ENCODE measurements at regions not wholly inside any gene's neighbourhood (a gene's known extent, or its start where the extent isn't known, plus 50 kb on each side); places are given as distances from the start of the nearest gene placed in this dataset.

GRCh38 chr3:104885214-104885814 lies 481.4 kb upstream of the ALCAM start:
- DNase-seq: no peak
- 83 to 95% methylated on average over 3 of the region's 3 CpGs for WGBS, 2 donors
- no peaks in the 10 kb centered on the region for H3K27me3 ChIP-seq (ENCODE audit: control insufficient read depth in 3 of 3, insufficient read depth in 3 of 3, low read length in 2 of 3)
- H3K9me3 ChIP-seq (ENCODE audit: control insufficient read depth in 4 of 4, insufficient read depth in 3 of 4, low read length in 3 of 4): no peaks in the 10 kb centered on the region
- H3K4me1 ChIP-seq (ENCODE audit: control insufficient read depth in 5 of 5, insufficient read depth in 5 of 5, low read length in 5 of 5): no peaks in the 10 kb centered on the region
- no peak overlapping the region for H3K4me3 ChIP-seq
- no peak overlapping the region for H3K27ac ChIP-seq (ENCODE audit: low read depth in 1 of 2, low read length in 1 of 2)
- no peak for TF ChIP-seq CTCF (IDR thresholded peaks at IDR 0.05; ENCODE audit: control extremely low read depth, extremely low read depth)
- no peak for ATAC-seq (ENCODE audit: insufficient read depth, low FRiP score)
- no peak overlapping the region for H3K9ac ChIP-seq (ENCODE audit: insufficient read depth in 1 of 2, low read length in 2 of 2)
- H3K36me3 ChIP-seq (ENCODE audit: control insufficient read depth in 4 of 4, insufficient read depth in 4 of 4, low read length in 4 of 4): no peaks in the 10 kb centered on the region

GRCh38 chr3:104886220-104886995 lies 480.3 kb upstream of the ALCAM start:
- no peak overlapping the region for H3K27ac ChIP-seq (ENCODE audit: low read depth in 1 of 2, low read length in 1 of 2)
- no peaks in the 10 kb centered on the region for H3K9me3 ChIP-seq (ENCODE audit: control insufficient read depth in 4 of 4, insufficient read depth in 3 of 4, low read length in 3 of 4)
- WGBS, 2 donors: 74 to 75% methylated on average over 4 of the region's 4 CpGs
- no peak for DNase-seq
- H3K4me3 ChIP-seq: no peak overlapping the region
- no peak for TF ChIP-seq CTCF (IDR thresholded peaks at IDR 0.05; ENCODE audit: control extremely low read depth, extremely low read depth)
- peak; percentile 39 for ATAC-seq (ENCODE audit: insufficient read depth, low FRiP score)
- H3K27me3 ChIP-seq (ENCODE audit: control insufficient read depth in 3 of 3, insufficient read depth in 3 of 3, low read length in 2 of 3): no peaks in the 10 kb centered on the region
- H3K4me1 ChIP-seq (ENCODE audit: control insufficient read depth in 5 of 5, insufficient read depth in 5 of 5, low read length in 5 of 5): no peaks in the 10 kb centered on the region
- H3K36me3 ChIP-seq (ENCODE audit: control insufficient read depth in 4 of 4, insufficient read depth in 4 of 4, low read length in 4 of 4): no peaks in the 10 kb centered on the region
- no peak overlapping the region for H3K9ac ChIP-seq (ENCODE audit: insufficient read depth in 1 of 2, low read length in 2 of 2)

GRCh38 chr3:104887069-104887468 lies 479.6 kb upstream of the ALCAM start:
- 50 to 52% methylated on average over 3 of the region's 3 CpGs for WGBS, 2 donors
- Histone ChIP-seq H3K27ac (ENCODE audit: low read depth in 1 of 2, low read length in 1 of 2) (no peak overlapping the region), H3K4me3 (no peak overlapping the region)

More at GRCh38 chr3:104887069-104887468, 479.6 kb upstream of the ALCAM start:
- Histone ChIP-seq H3K4me1 (ENCODE audit: control insufficient read depth in 5 of 5, insufficient read depth in 5 of 5, low read length in 5 of 5) (no peaks in the 10 kb centered on the region), H3K36me3 (ENCODE audit: control insufficient read depth in 4 of 4, insufficient read depth in 4 of 4, low read length in 4 of 4) (no peaks in the 10 kb centered on the region), H3K9ac (ENCODE audit: insufficient read depth in 1 of 2, low read length in 2 of 2) (no peak overlapping the region), H3K27me3 (ENCODE audit: control insufficient read depth in 3 of 3, insufficient read depth in 3 of 3, low read length in 2 of 3) (no peaks in the 10 kb centered on the region), H3K9me3 (ENCODE audit: control insufficient read depth in 4 of 4, insufficient read depth in 3 of 4, low read length in 3 of 4) (no peaks in the 10 kb centered on the region)
- ATAC-seq (ENCODE audit: insufficient read depth, low FRiP score): no peak
- no peak for DNase-seq
- no peak for TF ChIP-seq CTCF (IDR thresholded peaks at IDR 0.05; ENCODE audit: control extremely low read depth, extremely low read depth)

Data from lung (tissue), 11 donors.